IMR-90 (cell line): ENCODE measurements at regions not wholly inside any gene's neighbourhood (a gene's known extent, or its start where the extent isn't known, plus 50 kb on each side); places are given as distances from the start of the nearest gene placed in this dataset.

ENCODE experiments used
- ATAC-seq: fragments of 200-7000 bp; cut with Tn5 transposase; 2 replicates; pipeline ENCODE4 v1.9.1; 2020; ENCODE audit warnings: low read depth, mild to moderate bottlenecking, moderate library complexity
- BruUV-seq: library from RNA; stranded (reverse); fragments of 400-500 nt; replicated peaks from 2 replicates; lab custom pipeline; 2021; lab: Mats Ljungman, UMichigan
- CTCF ChIA-PET: fragments of 300-600 bp; formaldehyde crosslinking; extraction: SDS; loops from one replicate; lab custom pipeline; 2021; ENCODE audit warnings: antibody characterized with exemption; lab: Yijun Ruan, JAX
- POLR2A ChIA-PET: fragments of 300-600 bp; sonication (Branson Sonifier 250); formaldehyde crosslinking; loops from one replicate; lab custom pipeline; 2022; ENCODE audit warnings: antibody characterized with exemption; ENCODE audit not compliant: unreplicated experiment; lab: Charles Lee
- DNase-seq: peaks from one replicate; pipeline ENCODE4 v3.0.0; 2013
- H2AFZ ChIP-seq: replicated peaks from 2 replicates; pipeline ENCODE3; 2013; ENCODE audit warnings: low read length, mild to moderate bottlenecking; ENCODE audit not compliant: poor library complexity
- H2AK5ac ChIP-seq: 2 replicates; pipeline ENCODE4 v1.6.1; 2013; ENCODE audit warnings: low read depth, low read length, inconsistent platforms
- H2AK9ac ChIP-seq: replicated peaks from 2 replicates; pipeline ENCODE3; 2013; ENCODE audit warnings: mild to moderate bottlenecking, low read depth, low read length, moderate library complexity; ENCODE audit not compliant: poor library complexity
- H2BK120ac ChIP-seq: 2 replicates; pipeline ENCODE4 v1.6.1; 2013; ENCODE audit warnings: low read depth, low read length, inconsistent platforms
- H2BK15ac ChIP-seq: 3 replicates; pipeline ENCODE4 v1.6.1; 2013; ENCODE audit warnings: low read depth, low read length, inconsistent platforms
- H2BK20ac ChIP-seq: 2 replicates; pipeline ENCODE4 v1.6.1; 2013; ENCODE audit warnings: low read depth, mild to moderate bottlenecking, inconsistent platforms, low read length, moderate library complexity
- H2BK5ac ChIP-seq: 2 replicates; pipeline ENCODE4 v1.6.1; 2013; ENCODE audit warnings: mild to moderate bottlenecking, low read depth, low read length, inconsistent platforms; ENCODE audit not compliant: poor library complexity, severe bottlenecking
- H3K14ac ChIP-seq: replicated peaks from 2 replicates; pipeline ENCODE4 v1.6.1; 2013; ENCODE audit warnings: low read depth, low read length, inconsistent platforms
- H3K18ac ChIP-seq: 2 replicates; pipeline ENCODE4 v1.6.1; 2013; ENCODE audit warnings: low read depth, low read length, control low read depth
- H3K23ac ChIP-seq: 2 replicates; pipeline ENCODE4 v1.6.1; 2013; ENCODE audit warnings: low read depth, low read length, inconsistent platforms
- H3K27ac ChIP-seq: 2 replicates; pipeline ENCODE4 v1.5.1; 2013; ENCODE audit warnings: mild to moderate bottlenecking, control low read depth, low read length; ENCODE audit not compliant: insufficient read depth
- H3K27me3 ChIP-seq: 2 replicates; pipeline ENCODE4 v1.6.1; 2013; ENCODE audit warnings: low read length; ENCODE audit not compliant: control insufficient read depth, insufficient read depth
- H3K36me3 ChIP-seq: 2 replicates; pipeline ENCODE4 v1.6.1; 2013; ENCODE audit warnings: low read length, mixed read lengths; ENCODE audit not compliant: control insufficient read depth, insufficient read depth
- H3K4ac ChIP-seq: 2 replicates; pipeline ENCODE4 v1.6.1; 2013; ENCODE audit warnings: low read depth, low read length, inconsistent platforms
- H3K4me1 ChIP-seq: 2 replicates; pipeline ENCODE4 v1.6.1; 2013; ENCODE audit warnings: low read length, mixed read lengths; ENCODE audit not compliant: control insufficient read depth, insufficient read depth
- H3K4me2 ChIP-seq: 2 replicates; pipeline ENCODE4 v1.6.1; 2013; ENCODE audit warnings: low read depth, mild to moderate bottlenecking, control low read depth, low read length, moderate library complexity
- H3K4me3 ChIP-seq: 2 replicates; pipeline ENCODE4 v1.5.1; 2013; ENCODE audit warnings: low read depth, mild to moderate bottlenecking, control low read depth, low read length, moderate library complexity; ENCODE audit not compliant: insufficient read depth
- H3K56ac ChIP-seq: 2 replicates; pipeline ENCODE4 v1.6.1; 2013; ENCODE audit warnings: low read length, inconsistent platforms; ENCODE audit not compliant: insufficient read depth; ENCODE audit errors: extremely low read depth
- H3K79me1 ChIP-seq, 2 experiments: 2 replicates each; pipeline ENCODE4 v1.6.1; 2013; ENCODE audit warnings: low read length in 2 of 2, inconsistent platforms in 1 of 2, low read depth in 1 of 2
- H3K9ac ChIP-seq: 2 replicates; pipeline ENCODE4 v1.6.1; 2013; ENCODE audit warnings: low read depth, low read length, control low read depth
- H3K9me1 ChIP-seq: 2 replicates; pipeline ENCODE4 v1.6.1; 2013; ENCODE audit warnings: low read length, inconsistent platforms; ENCODE audit not compliant: insufficient read depth
- H3K9me3 ChIP-seq: 2 replicates; pipeline ENCODE4 v1.6.1; 2013; ENCODE audit warnings: low read length; ENCODE audit not compliant: control insufficient read depth, insufficient read depth
- H4K20me1 ChIP-seq: 2 replicates; pipeline ENCODE4 v1.6.1; 2013; ENCODE audit warnings: low read length, inconsistent platforms; ENCODE audit not compliant: insufficient read depth
- H4K5ac ChIP-seq: 2 replicates; pipeline ENCODE4 v1.6.1; 2013; ENCODE audit warnings: mild to moderate bottlenecking, low read depth, low read length, control low read depth
- H4K8ac ChIP-seq, 2 experiments: 2 replicates each; pipeline ENCODE4 v1.6.1; 2013; ENCODE audit warnings: low read depth in 2 of 2, low read length in 2 of 2, control low read depth in 1 of 2, inconsistent platforms in 1 of 2
- H4K91ac ChIP-seq: 2 replicates; pipeline ENCODE4 v1.6.1; 2013; ENCODE audit warnings: low read depth, low read length, inconsistent platforms; ENCODE audit not compliant: insufficient read depth
- MAFK ChIP-seq: IDR thresholded peaks from 2 replicates; pipeline ENCODE4 v1.6.1; 2012; ENCODE audit warnings: low read depth, low read length, improper control_type of control experiment
- MAZ ChIP-seq: IDR thresholded peaks from 2 replicates; pipeline ENCODE4 v1.6.1; 2012; ENCODE audit warnings: low read depth, mild to moderate bottlenecking, low read length, improper control_type of control experiment, moderate library complexity, borderline replicate concordance
- POLR2A ChIP-seq: IDR thresholded peaks from 2 replicates; pipeline ENCODE4 v1.6.1; 2012; ENCODE audit warnings: mild to moderate bottlenecking, low read depth, low read length
- RAD21 ChIP-seq: IDR thresholded peaks from 2 replicates; pipeline ENCODE4 v1.6.1; 2012; ENCODE audit warnings: low read length, improper control_type of control experiment
- SMC3 ChIP-seq: fragments of 150-350 bp; IDR thresholded peaks from 2 replicates; pipeline ENCODE4 v1.6.1; 2016; ENCODE audit warnings: low read depth, mild to moderate bottlenecking, antibody characterized with exemption, low read length, moderate library complexity
- WGBS, 2 experiments: methylation state at CpG; one replicate each; pipeline versions ENCODE4 v1.1.5 to v1.1.7; 2013; ENCODE audit warnings: missing lambda C conversion rate in 2 of 2; ENCODE audit not compliant: insufficient read length in 1 of 2; ENCODE audit errors: extremely low coverage in 2 of 2; 5-methylcytosine and 5-hydroxymethylcytosine counted together
- dilution Hi-C: fragments of 300-500 bp; cut with HindIII; formaldehyde crosslinking; loops from one replicate; pipeline ENCODE4 v1.14.3; 2018; ENCODE audit warnings: low sequenced_read_pairs; ENCODE audit not compliant: unreplicated experiment
- in situ Hi-C: fragments of 300-500 bp; cut with MboI; formaldehyde crosslinking; loops from 3 replicates; pipeline ENCODE4 v1.14.3; 2019; ENCODE audit warnings: low sequenced_read_pairs, inconsistent platforms, mixed read lengths
- intact Hi-C: fragments of 100-400 bp; cut with micrococcal nuclease; formaldehyde crosslinking; loops from 2 replicates; pipeline ENCODE4 v1.10.0; 2022
- TF ChIP-seq, protein P1 (sequence below): fragments of 150-350 bp; IDR thresholded peaks from 2 replicates; pipeline ENCODE4 v1.6.1; 2016; ENCODE audit warnings: low read depth, mild to moderate bottlenecking, low read length, moderate library complexity, borderline replicate concordance

GRCh38 chr12:45532113-45532512 is 197.4 kb upstream of the ARID2 start:
- POLR2A ChIA-PET, result no interaction called here
- WGBS, 2 experiments, result no CpG with 5 or more reads among the region's 4 CpGs
- Histone ChIP-seq H4K8ac (no peak overlapping the region), H3K14ac (no peak overlapping the region), H3K27me3 (peaks cover 4% of the 10 kb centered on the region; the same call in 1 of the 2 replicates), H2AK9ac (no peak overlapping the region), H4K20me1 (no peaks in the 10 kb centered on the region), H3K9ac (no peak overlapping the region), H3K9me3 (no peaks in the 10 kb centered on the region), H3K4ac (no peak overlapping the region), H2BK5ac (no peak overlapping the region), H3K23ac (no peak overlapping the region), H2AK5ac (no peak overlapping the region), H2BK20ac (no peak overlapping the region), H3K36me3 (no peaks in the 10 kb centered on the region), H3K27ac (no peak overlapping the region), H3K79me1 (no peaks in the 10 kb centered on the region), H3K9me1 (no peaks in the 10 kb centered on the region), H3K4me2 (no peak overlapping the region), H3K56ac (no peak overlapping the region), H3K18ac (no peak overlapping the region), H4K91ac (no peak overlapping the region), H3K4me1 (no peaks in the 10 kb centered on the region), H2AFZ (no peak overlapping the region), H4K5ac (no peak overlapping the region), H2BK15ac (no peak overlapping the region), H3K4me3 (no peak overlapping the region), H2BK120ac (no peak overlapping the region)
- BruUV-seq, result no TSS peak
- ATAC-seq, result no peak
- in situ Hi-C loops, result loop anchor here (25.0 kb wide), 1 partner anchor 480 kb away; no protein-coding TSS in a partner anchor
- CTCF ChIA-PET, result interaction anchor here (0.6 kb wide), 1 partner anchor 211 kb away, joined by 5 read pairs; no protein-coding TSS in a partner anchor
- DNase-seq, result no peak
- intact Hi-C loops, result no loop called here
- TF ChIP-seq, protein P1, sequence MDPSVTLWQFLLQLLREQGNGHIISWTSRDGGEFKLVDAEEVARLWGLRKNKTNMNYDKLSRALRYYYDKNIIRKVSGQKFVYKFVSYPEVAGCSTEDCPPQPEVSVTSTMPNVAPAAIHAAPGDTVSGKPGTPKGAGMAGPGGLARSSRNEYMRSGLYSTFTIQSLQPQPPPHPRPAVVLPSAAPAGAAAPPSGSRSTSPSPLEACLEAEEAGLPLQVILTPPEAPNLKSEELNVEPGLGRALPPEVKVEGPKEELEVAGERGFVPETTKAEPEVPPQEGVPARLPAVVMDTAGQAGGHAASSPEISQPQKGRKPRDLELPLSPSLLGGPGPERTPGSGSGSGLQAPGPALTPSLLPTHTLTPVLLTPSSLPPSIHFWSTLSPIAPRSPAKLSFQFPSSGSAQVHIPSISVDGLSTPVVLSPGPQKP, result no peak
- TF ChIP-seq SMC3, result no peak
- TF ChIP-seq POLR2A, result no peak
- TF ChIP-seq MAFK, result no peak
- TF ChIP-seq MAZ, result no peak
- TF ChIP-seq RAD21, result no peak
- dilution Hi-C loops, result no loop called here
